ENCODE measurements at regions not wholly inside any gene's neighbourhood (a gene's known extent, or its start where the extent isn't known, plus 50 kb on each side); places are given as distances from the start of the nearest gene placed in this dataset.

- no peaks in the 10 kb centered on the region for H3K9me2 ChIP-seq (ENCODE audit: low read depth, low read length)
- H4K20me1 ChIP-seq (ENCODE audit: insufficient read depth, low read length): no peaks in the 10 kb centered on the region
- no peak overlapping the region for H3K27ac ChIP-seq (ENCODE audit: low read depth, low read length, poor library complexity, severe bottlenecking)
- H3K9ac ChIP-seq (ENCODE audit: low read length): no peak overlapping the region
- no peak overlapping the region for H2AFZ ChIP-seq (ENCODE audit: low read length)
- H3K79me2 ChIP-seq (ENCODE audit: insufficient read depth, low read length): no peaks in the 10 kb centered on the region
- H3K4me1 ChIP-seq (ENCODE audit: insufficient read depth, low read length, severe bottlenecking): no peaks in the 10 kb centered on the region
- no peak overlapping the region for H3K4me3 ChIP-seq (ENCODE audit: low read depth, low read length, poor library complexity, severe bottlenecking)
- H3K9me3 ChIP-seq (ENCODE audit: low read length): no peaks in the 10 kb centered on the region
- no peak overlapping the region for H3K4me2 ChIP-seq (ENCODE audit: low read length)
- TF ChIP-seq EZH2 (IDR thresholded peaks at IDR 0.05; ENCODE audit: borderline replicate concordance, low read length) (no peak), CTCF (IDR thresholded peaks at IDR 0.05; ENCODE audit: low read length) (no peak)
- no peaks in the 10 kb centered on the region for H3K36me3 ChIP-seq (ENCODE audit: insufficient read depth, low read length)
- no peaks in the 10 kb centered on the region for H3K27me3 ChIP-seq (ENCODE audit: insufficient read depth, low read length)
- no peaks in the 10 kb centered on the region for H3F3A ChIP-seq (ENCODE audit: insufficient read depth, low read length)
These were observed 222.9 kb downstream of the C12orf50 start for GRCh38 chr12:87806310-87806709.

GRCh38 chr12:87804386-87804785 is 224.8 kb downstream of the C12orf50 start:
- TF ChIP-seq CTCF (IDR thresholded peaks at IDR 0.05; ENCODE audit: low read length): no peak
- TF ChIP-seq EZH2 (IDR thresholded peaks at IDR 0.05; ENCODE audit: borderline replicate concordance, low read length): no peak
- no peak overlapping the region for H3K4me2 ChIP-seq (ENCODE audit: low read length)

GRCh38 chr12:87802721-87803011 is 226.5 kb downstream of the C12orf50 start:
- Histone ChIP-seq H2AFZ (ENCODE audit: low read length) (no peak overlapping the region), H3K79me2 (ENCODE audit: insufficient read depth, low read length) (no peaks in the 10 kb centered on the region), H3K27me3 (ENCODE audit: insufficient read depth, low read length) (no peaks in the 10 kb centered on the region), H4K20me1 (ENCODE audit: insufficient read depth, low read length) (no peaks in the 10 kb centered on the region), H3K9ac (ENCODE audit: low read length) (no peak overlapping the region), H3K9me2 (ENCODE audit: low read depth, low read length) (no peaks in the 10 kb centered on the region), H3K4me1 (ENCODE audit: insufficient read depth, low read length, severe bottlenecking) (no peaks in the 10 kb centered on the region), H3K4me2 (ENCODE audit: low read length) (no peak overlapping the region), H3K27ac (ENCODE audit: low read depth, low read length, poor library complexity, severe bottlenecking) (no peak overlapping the region), H3K9me3 (ENCODE audit: low read length) (no peaks in the 10 kb centered on the region), H3K4me3 (ENCODE audit: low read depth, low read length, poor library complexity, severe bottlenecking) (no peak overlapping the region), H3F3A (ENCODE audit: insufficient read depth, low read length) (no peaks in the 10 kb centered on the region), H3K36me3 (ENCODE audit: insufficient read depth, low read length) (no peaks in the 10 kb centered on the region)
- TF ChIP-seq CTCF (IDR thresholded peaks at IDR 0.05; ENCODE audit: low read length) (no peak), EZH2 (IDR thresholded peaks at IDR 0.05; ENCODE audit: borderline replicate concordance, low read length) (no peak)

More at GRCh38 chr12:87804386-87804785, 224.8 kb downstream of the C12orf50 start:
- Histone ChIP-seq H2AFZ (ENCODE audit: low read length) (no peak overlapping the region), H3K27me3 (ENCODE audit: insufficient read depth, low read length) (no peaks in the 10 kb centered on the region), H3K9ac (ENCODE audit: low read length) (no peak overlapping the region), H3K4me3 (ENCODE audit: low read depth, low read length, poor library complexity, severe bottlenecking) (no peak overlapping the region), H3K4me1 (ENCODE audit: insufficient read depth, low read length, severe bottlenecking) (no peaks in the 10 kb centered on the region), H3F3A (ENCODE audit: insufficient read depth, low read length) (no peaks in the 10 kb centered on the region), H4K20me1 (ENCODE audit: insufficient read depth, low read length) (no peaks in the 10 kb centered on the region), H3K36me3 (ENCODE audit: insufficient read depth, low read length) (no peaks in the 10 kb centered on the region), H3K9me3 (ENCODE audit: low read length) (no peaks in the 10 kb centered on the region), H3K79me2 (ENCODE audit: insufficient read depth, low read length) (no peaks in the 10 kb centered on the region), H3K27ac (ENCODE audit: low read depth, low read length, poor library complexity, severe bottlenecking) (no peak overlapping the region), H3K9me2 (ENCODE audit: low read depth, low read length) (no peaks in the 10 kb centered on the region)

Measured in OCI-LY1 (cell line).